ENCODE measurements at regions not wholly inside any gene's neighbourhood (a gene's known extent, or its start where the extent isn't known, plus 50 kb on each side); places are given as distances from the start of the nearest gene placed in this dataset.

DNA sequence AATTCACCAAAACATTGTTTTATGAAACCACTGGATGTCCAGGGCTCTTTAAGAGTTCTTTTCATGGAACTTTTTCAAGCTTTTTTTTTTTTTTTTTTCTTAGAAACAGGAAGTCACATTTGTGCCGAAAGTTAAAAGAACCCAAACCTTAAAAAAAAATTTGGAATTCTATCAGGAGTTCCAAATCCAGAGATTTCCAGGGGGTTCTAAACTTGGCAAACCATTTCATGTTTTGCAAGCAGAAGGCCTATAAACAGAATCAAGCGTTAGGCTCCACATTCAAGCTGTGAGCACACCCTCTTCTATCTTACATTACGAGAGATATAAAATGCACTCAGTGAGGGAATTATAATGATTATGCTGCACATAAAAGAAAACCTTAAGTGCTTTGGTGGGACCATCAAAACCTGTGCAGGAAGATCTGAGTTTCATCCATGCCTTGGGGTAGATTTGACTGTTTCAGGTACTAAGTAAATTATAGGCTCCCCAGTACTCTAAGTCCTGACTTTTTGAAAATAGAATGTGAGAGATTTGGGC is 154.8 kb upstream of the FAR2 start:
- no peak overlapping the region for H3K4me3 ChIP-seq
- H2AFZ ChIP-seq (ENCODE audit: control insufficient read depth, low read depth, low read length): no peak overlapping the region
- CTCF ChIA-PET: interaction anchor here (0.6 kb wide), 1 partner anchor 18 kb away, joined by 3 read pairs; no protein-coding TSS in a partner anchor
- no peak overlapping the region for H3K27ac ChIP-seq (ENCODE audit: control insufficient read depth, insufficient read depth)
- POLR2A ChIA-PET: no interaction called here
- no peak overlapping the region for H3K9ac ChIP-seq (ENCODE audit: control insufficient read depth, insufficient read depth, low read length)
- intact Hi-C loops (cut with micrococcal nuclease; ENCODE audit: unreplicated experiment): no loop called here
- H3K9me3 ChIP-seq (replicated peaks; ENCODE audit: control insufficient read depth, insufficient read depth, low read length): no peaks in the 10 kb centered on the region
- no peak overlapping the region for H3K4me2 ChIP-seq (ENCODE audit: control insufficient read depth, insufficient read depth)
- H3K27me3 ChIP-seq (replicated peaks in 1 of 2; ENCODE audit: control insufficient read depth in 2 of 2, insufficient read depth in 2 of 2, low read length in 1 of 2): no peaks in the 10 kb centered on the region
- RAD21 ChIA-PET (ENCODE audit: unreplicated experiment): no interaction called here
- no peaks in the 10 kb centered on the region for H3K79me2 ChIP-seq (ENCODE audit: control insufficient read depth, insufficient read depth, low read length)
- H3K4me1 ChIP-seq (ENCODE audit: control insufficient read depth, insufficient read depth, low read length): no peaks in the 10 kb centered on the region
- ATAC-seq (no peak), FAIRE-seq (no peak), DNase-seq (ENCODE audit: low read depth, low spot score) (no peak)
- no peaks in the 10 kb centered on the region for H3K36me3 ChIP-seq (ENCODE audit: control insufficient read depth in 2 of 2, insufficient read depth in 2 of 2, low read length in 1 of 2)
- SMC1A ChIA-PET (ENCODE audit: uncharacterized antibody, unreplicated experiment): interaction anchor here (1.6 kb wide), 1 partner anchor 8 kb away, joined by 3 read pairs; no protein-coding TSS in a partner anchor
- in situ Hi-C loops (cut with MboI): no loop called here
- no peaks in the 10 kb centered on the region for H4K20me1 ChIP-seq (ENCODE audit: control insufficient read depth, insufficient read depth)
- WGBS (ENCODE audit: insufficient coverage, insufficient replicate concordance, low lambda C conversion rate, missing lambda C conversion rate): 65% methylated on average over 3 of the region's 3 CpGs
- TF ChIP-seq, protein P1, sequence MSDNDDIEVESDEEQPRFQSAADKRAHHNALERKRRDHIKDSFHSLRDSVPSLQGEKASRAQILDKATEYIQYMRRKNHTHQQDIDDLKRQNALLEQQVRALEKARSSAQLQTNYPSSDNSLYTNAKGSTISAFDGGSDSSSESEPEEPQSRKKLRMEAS (IDR thresholded peaks at IDR 0.05; ENCODE audit: low read depth, low read length): no peak
- no peak for TF ChIP-seq NR2C2 (IDR thresholded peaks at IDR 0.05; ENCODE audit: borderline replicate concordance, control insufficient read depth, insufficient read length, low read depth)
- TF ChIP-seq ZBED1 (IDR thresholded peaks at IDR 0.05; ENCODE audit: borderline replicate concordance): no peak
- no peak for TF ChIP-seq ZNF384 (IDR thresholded peaks at IDR 0.05; ENCODE audit: borderline replicate concordance, low read depth, low read length)
- no TSS peak for BruUV-seq (replicated peaks)

DNA sequence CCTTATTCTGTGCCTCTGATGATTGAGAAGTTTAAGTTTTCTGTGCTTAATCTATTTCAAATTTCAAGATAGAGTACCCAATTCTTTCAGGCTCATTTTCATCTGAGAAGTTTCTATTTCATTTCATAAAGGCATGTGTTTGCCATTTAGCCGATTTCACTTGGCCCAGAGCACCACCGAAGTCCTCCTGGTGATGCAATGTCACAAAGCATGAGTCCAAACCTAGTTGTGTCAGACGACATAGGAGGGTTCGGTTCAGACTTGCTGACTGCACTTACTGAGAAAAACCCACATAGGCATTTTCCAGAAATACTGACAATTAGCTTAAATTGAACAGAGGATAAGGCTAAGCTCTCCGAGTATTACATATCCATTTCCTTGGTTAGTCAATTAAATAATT is 152.4 kb upstream of the FAR2 start:
- in situ Hi-C loops (cut with MboI) (no loop called here), intact Hi-C loops (cut with micrococcal nuclease; ENCODE audit: unreplicated experiment) (no loop called here)
- no peak overlapping the region for H3K4me3 ChIP-seq
- no peak overlapping the region for H3K27ac ChIP-seq (ENCODE audit: control insufficient read depth, insufficient read depth)
- H2AFZ ChIP-seq (ENCODE audit: control insufficient read depth, low read depth, low read length): no peak overlapping the region
- RAD21 ChIA-PET (ENCODE audit: unreplicated experiment): interaction anchor here (1.0 kb wide), 1 partner anchor 14 kb away, joined by 3 read pairs; no protein-coding TSS in a partner anchor
- no peak for ATAC-seq
- no peaks in the 10 kb centered on the region for H3K79me2 ChIP-seq (ENCODE audit: control insufficient read depth, insufficient read depth, low read length)
- no peaks in the 10 kb centered on the region for H3K36me3 ChIP-seq (ENCODE audit: control insufficient read depth in 2 of 2, insufficient read depth in 2 of 2, low read length in 1 of 2)
- no TSS peak for BruUV-seq (replicated peaks)
- TF ChIP-seq MEF2A (IDR thresholded peaks at IDR 0.05; ENCODE audit: insufficient read depth, low read depth, low read length) (no peak), NR2F1 (conservative IDR thresholded peaks at IDR 0.05) (no peak), ZNF207 (IDR thresholded peaks at IDR 0.05; ENCODE audit: borderline replicate concordance) (no peak), KDM1A (IDR thresholded peaks at IDR 0.05; ENCODE audit: borderline replicate concordance) (no peak)
- 48% methylated on average over 5 of the region's 5 CpGs for WGBS (ENCODE audit: insufficient coverage, insufficient replicate concordance, low lambda C conversion rate, missing lambda C conversion rate)
- no peaks in the 10 kb centered on the region for H3K27me3 ChIP-seq (replicated peaks in 1 of 2; ENCODE audit: control insufficient read depth in 2 of 2, insufficient read depth in 2 of 2, low read length in 1 of 2)
- POLR2A ChIA-PET: no interaction called here
- no peak for DNase-seq (ENCODE audit: low read depth, low spot score)
- no peak overlapping the region for H3K4me2 ChIP-seq (ENCODE audit: control insufficient read depth, insufficient read depth)
- no peaks in the 10 kb centered on the region for H4K20me1 ChIP-seq (ENCODE audit: control insufficient read depth, insufficient read depth)
- no peaks in the 10 kb centered on the region for H3K4me1 ChIP-seq (ENCODE audit: control insufficient read depth, insufficient read depth, low read length)
- no peaks in the 10 kb centered on the region for H3K9me3 ChIP-seq (replicated peaks; ENCODE audit: control insufficient read depth, insufficient read depth, low read length)
- SMC1A ChIA-PET (ENCODE audit: uncharacterized antibody, unreplicated experiment): no interaction called here
- FAIRE-seq: no peak
- CTCF ChIA-PET: interaction anchor here (0.6 kb wide), 1 partner anchor 17 kb away, joined by 3 read pairs; no protein-coding TSS in a partner anchor
- H3K9ac ChIP-seq (ENCODE audit: control insufficient read depth, insufficient read depth, low read length): no peak overlapping the region
